PC-9 (cell line): ENCODE measurements at regions not wholly inside any gene's neighbourhood (a gene's known extent, or its start where the extent isn't known, plus 50 kb on each side); places are given as distances from the start of the nearest gene placed in this dataset.
"Not testable (repeated sequence)": the region's sequence is repeated elsewhere in the genome, so short reads cannot be mapped to it uniquely, and the experiment has no call there.

Experiments
- BruUV-seq: library from RNA; stranded (reverse); fragments of 400-500 nt; replicated peaks from 2 replicates; lab custom pipeline; 2021; lab: Mats Ljungman, UMichigan
- CTCF ChIA-PET: fragments of 300-600 bp; sonication (Branson Sonifier 250); formaldehyde crosslinking; loops from one replicate; lab custom pipeline; 2022; ENCODE audit warnings: antibody characterized with exemption; lab: Charles Lee
- POLR2A ChIA-PET: fragments of 300-600 bp; sonication (Branson Sonifier 250); formaldehyde crosslinking; loops from one replicate; lab custom pipeline; 2022; ENCODE audit warnings: antibody characterized with exemption; ENCODE audit not compliant: unreplicated experiment; lab: Charles Lee
- DNase-seq, 2 experiments: peaks; one replicate each; pipeline versions ENCODE4 v3.0.0 to v3.0.0-alpha.2; 2015 to 2022; ENCODE audit warnings: mixed read lengths in 1 of 2
- H2AFZ ChIP-seq: fragments of 200-600 bp; sonication (generic); 2 replicates; pipeline ENCODE4 v1.8.1; 2017; ENCODE audit warnings: antibody characterized with exemption
- H3F3A ChIP-seq: fragments of 200-600 bp; sonication (generic); 2 replicates; pipeline ENCODE4 v1.8.1; 2017; ENCODE audit warnings: antibody characterized with exemption, mild to moderate bottlenecking, low read depth; ENCODE audit not compliant: insufficient read depth
- H3K27ac ChIP-seq: fragments of 200-600 bp; sonication (generic); 2 replicates; pipeline ENCODE4 v1.6.1; 2016; ENCODE audit warnings: mixed run types
- H3K27me3 ChIP-seq: fragments of 200-600 bp; sonication (generic); 2 replicates; pipeline ENCODE4 v1.6.1; 2016; ENCODE audit warnings: low read depth, mixed run types; ENCODE audit not compliant: insufficient read depth
- H3K36me3 ChIP-seq: fragments of 200-600 bp; sonication (generic); 2 replicates; pipeline ENCODE4 v1.6.1; 2016; ENCODE audit warnings: low read depth, mixed run types
- H3K4me1 ChIP-seq: fragments of 200-600 bp; sonication (generic); replicated peaks from 2 replicates; pipeline ENCODE4 v1.6.1; 2016; ENCODE audit warnings: mixed run types; ENCODE audit not compliant: insufficient read depth
- H3K4me2 ChIP-seq: fragments of 200-600 bp; sonication (generic); 2 replicates; pipeline ENCODE4 v1.6.1; 2017; ENCODE audit warnings: mixed run types
- H3K4me3 ChIP-seq: fragments of 200-600 bp; sonication (generic); 2 replicates; pipeline ENCODE4 v1.6.1; 2016; ENCODE audit warnings: mixed run types
- H3K79me2 ChIP-seq: fragments of 200-600 bp; sonication (generic); 2 replicates; pipeline ENCODE4 v1.6.1; 2017; ENCODE audit warnings: low read depth, mixed run types
- H3K9me2 ChIP-seq: fragments of 200-600 bp; sonication (generic); 2 replicates; pipeline ENCODE4 v1.8.1; 2017; ENCODE audit warnings: mild to moderate bottlenecking; ENCODE audit not compliant: insufficient read depth
- H3K9me3 ChIP-seq: fragments of 200-600 bp; sonication (generic); 2 replicates; pipeline ENCODE4 v1.8.1; 2016; ENCODE audit warnings: low read depth; ENCODE audit not compliant: insufficient read depth
- H4K20me1 ChIP-seq: fragments of 200-600 bp; sonication (generic); 2 replicates; pipeline ENCODE4 v1.8.1; 2017; ENCODE audit not compliant: insufficient read depth
- EZH2 ChIP-seq: fragments of 200-600 bp; sonication (generic); IDR thresholded peaks from 2 replicates; pipeline ENCODE4 v1.8.0; 2017; ENCODE audit warnings: antibody characterized with exemption, low read depth
- intact Hi-C: fragments of 100-400 bp; cut with micrococcal nuclease; formaldehyde crosslinking; loops from one replicate; pipeline ENCODE4 v1.10.0; 2022; ENCODE audit not compliant: unreplicated experiment
- TF ChIP-seq, protein P1 (sequence below): fragments of 200-600 bp; sonication (generic); conservative IDR thresholded peaks from 2 replicates; pipeline ENCODE4 v1.6.1; 2017; ENCODE audit warnings: mixed run types, antibody characterized with exemption, mild to moderate bottlenecking, moderate library complexity

DNA sequence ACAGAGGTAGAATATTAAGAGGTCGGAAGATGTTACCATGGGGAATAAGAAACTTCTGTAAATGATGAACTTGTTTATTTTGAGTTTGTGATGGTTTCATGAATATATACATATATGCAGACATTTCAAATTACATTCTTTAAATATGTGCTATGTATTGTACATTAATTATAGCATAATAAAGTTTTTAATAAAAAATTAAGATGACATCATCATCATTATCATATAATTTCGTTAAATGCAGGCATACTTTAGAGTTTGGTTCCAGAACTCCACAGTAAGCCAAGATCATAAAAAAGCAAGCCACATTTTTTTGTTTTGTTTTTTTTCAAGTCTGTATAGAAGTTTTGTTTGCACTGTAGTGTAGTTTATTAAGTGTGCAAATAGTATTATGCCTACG is 1403.5 kb downstream of the EFNA5 start:
- intact Hi-C loops = no loop called here
- Histone ChIP-seq H3K27me3 (no peaks in the 10 kb centered on the region), H3K9me3 (no peaks in the 10 kb centered on the region), H3K9me2 (no peaks in the 10 kb centered on the region; the same call in 1 of the 2 replicates), H2AFZ (no peak overlapping the region), H3F3A (no peaks in the 10 kb centered on the region; the same call in 1 of the 2 replicates), H3K79me2 (no peaks in the 10 kb centered on the region), H3K4me1 (no peaks in the 10 kb centered on the region), H3K36me3 (no peaks in the 10 kb centered on the region), H3K4me3 (no peak overlapping the region), H3K4me2 (no peak overlapping the region), H3K27ac (no peak overlapping the region), H4K20me1 (no peaks in the 10 kb centered on the region)
- BruUV-seq = no TSS peak
- TF ChIP-seq EZH2 = no peak
- TF ChIP-seq, protein P1, sequence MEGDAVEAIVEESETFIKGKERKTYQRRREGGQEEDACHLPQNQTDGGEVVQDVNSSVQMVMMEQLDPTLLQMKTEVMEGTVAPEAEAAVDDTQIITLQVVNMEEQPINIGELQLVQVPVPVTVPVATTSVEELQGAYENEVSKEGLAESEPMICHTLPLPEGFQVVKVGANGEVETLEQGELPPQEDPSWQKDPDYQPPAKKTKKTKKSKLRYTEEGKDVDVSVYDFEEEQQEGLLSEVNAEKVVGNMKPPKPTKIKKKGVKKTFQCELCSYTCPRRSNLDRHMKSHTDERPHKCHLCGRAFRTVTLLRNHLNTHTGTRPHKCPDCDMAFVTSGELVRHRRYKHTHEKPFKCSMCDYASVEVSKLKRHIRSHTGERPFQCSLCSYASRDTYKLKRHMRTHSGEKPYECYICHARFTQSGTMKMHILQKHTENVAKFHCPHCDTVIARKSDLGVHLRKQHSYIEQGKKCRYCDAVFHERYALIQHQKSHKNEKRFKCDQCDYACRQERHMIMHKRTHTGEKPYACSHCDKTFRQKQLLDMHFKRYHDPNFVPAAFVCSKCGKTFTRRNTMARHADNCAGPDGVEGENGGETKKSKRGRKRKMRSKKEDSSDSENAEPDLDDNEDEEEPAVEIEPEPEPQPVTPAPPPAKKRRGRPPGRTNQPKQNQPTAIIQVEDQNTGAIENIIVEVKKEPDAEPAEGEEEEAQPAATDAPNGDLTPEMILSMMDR = no peak
- ChIA-PET POLR2A (interaction anchor here (0.6 kb wide), 1 partner anchor 1324 kb away, joined by 3 read pairs; no protein-coding TSS in a partner anchor), CTCF (no interaction called here)
- DNase-seq = no peak

DNA sequence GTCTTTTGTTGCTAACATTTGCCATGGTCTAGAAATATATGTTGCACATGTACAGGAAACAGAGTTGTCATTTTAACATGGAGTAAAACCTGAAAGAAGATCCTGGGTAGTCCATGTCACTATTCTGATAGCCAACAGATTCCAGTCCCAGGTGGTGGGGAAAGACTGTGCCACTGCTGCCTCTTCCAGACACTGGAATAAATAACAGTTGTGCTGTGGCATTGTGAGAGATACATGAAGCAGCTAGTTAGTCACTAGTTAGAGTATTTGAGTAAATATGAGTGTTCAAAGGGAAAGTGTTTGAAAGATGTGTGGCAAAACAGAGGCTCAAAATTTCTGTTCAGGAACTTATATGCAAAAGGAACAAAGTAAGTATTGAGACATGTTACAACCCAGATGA is 1408.3 kb downstream of the EFNA5 start:
- H4K20me1 ChIP-seq = no peaks in the 10 kb centered on the region
- no peak overlapping the region for H2AFZ ChIP-seq
- CTCF ChIA-PET = no interaction called here
- intact Hi-C loops = no loop called here
- H3K4me1 ChIP-seq = no peaks in the 10 kb centered on the region
- H3K79me2 ChIP-seq = no peaks in the 10 kb centered on the region
- H3K36me3 ChIP-seq = no peaks in the 10 kb centered on the region
- POLR2A ChIA-PET = no interaction called here
- H3K4me2 ChIP-seq = no peak overlapping the region
- no peak overlapping the region for H3K27ac ChIP-seq
- no peak for TF ChIP-seq EZH2
- TF ChIP-seq, protein P1 = no peak
- H3K27me3 ChIP-seq = no peaks in the 10 kb centered on the region
- no peaks in the 10 kb centered on the region; the same call in 1 of the 2 replicates for H3F3A ChIP-seq
- H3K9me2 ChIP-seq = no peaks in the 10 kb centered on the region
- H3K9me3 ChIP-seq = no peaks in the 10 kb centered on the region
- DNase-seq = no peak
- no peak overlapping the region for H3K4me3 ChIP-seq
- no TSS peak for BruUV-seq

DNA sequence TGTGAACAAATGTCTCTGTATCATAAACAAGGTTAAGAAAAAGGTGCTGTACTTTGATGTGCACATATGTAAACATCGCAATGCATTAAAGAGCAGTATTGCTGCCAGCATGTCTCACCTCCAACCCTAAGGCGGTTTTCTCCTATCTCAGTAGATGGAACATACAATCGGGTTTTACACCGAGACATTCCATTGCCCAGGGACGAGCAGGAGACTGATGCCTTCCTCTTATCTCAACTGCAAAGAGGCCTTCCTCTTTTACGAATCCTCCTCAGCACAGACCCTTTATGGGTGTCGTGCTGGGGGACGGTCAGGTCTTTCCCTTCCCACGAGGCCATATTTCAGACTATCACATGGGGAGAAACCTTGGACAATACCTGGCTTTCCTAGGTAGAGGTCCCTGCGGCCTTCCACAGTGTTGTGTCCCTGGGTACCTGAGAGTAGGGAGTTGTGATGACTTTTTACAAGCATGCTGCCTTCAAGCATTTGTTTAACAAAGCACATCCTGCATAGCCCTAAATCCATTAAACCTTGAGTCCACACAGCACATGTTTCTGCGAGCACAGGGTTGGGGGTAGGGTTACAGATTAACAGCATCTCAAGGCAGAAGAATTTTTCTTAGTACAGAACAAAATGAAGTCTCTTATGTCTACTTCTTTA is 1411.2 kb downstream of the EFNA5 start:
- H3K27me3 ChIP-seq, H3K9me2 ChIP-seq, intact Hi-C loops, H3K9me3 ChIP-seq, H3K27ac ChIP-seq, H4K20me1 ChIP-seq, H2AFZ ChIP-seq, H3K36me3 ChIP-seq, H3K4me1 ChIP-seq, H3F3A ChIP-seq, H3K4me3 ChIP-seq, CTCF ChIA-PET, DNase-seq, BruUV-seq, H3K4me2 ChIP-seq, H3K79me2 ChIP-seq: not testable (repeated sequence)
- POLR2A ChIA-PET = interaction anchor here (0.6 kb wide), 1 partner anchor 125 kb away, joined by 13 read pairs; no protein-coding TSS in a partner anchor
